Neural progenitor cell (in vitro differentiated cells): ENCODE measurements at regions not wholly inside any gene's neighbourhood (a gene's known extent, or its start where the extent isn't known, plus 50 kb on each side); places are given as distances from the start of the nearest gene placed in this dataset.

Experiments used
- DNase-seq: peaks from one replicate; pipeline ENCODE4 v3.0.0-alpha.2; 2016; ENCODE audit warnings: low spot score
- H2AFZ ChIP-seq: fragments of 200-600 bp; sonication (generic); replicated peaks from 2 replicates; pipeline ENCODE4 v1.6.1; 2016; ENCODE audit warnings: antibody characterized with exemption
- H3F3A ChIP-seq: fragments of 200-600 bp; sonication (generic); 2 replicates; pipeline ENCODE4 v1.6.1; 2016; ENCODE audit warnings: antibody characterized with exemption, low read depth
- H3K27ac ChIP-seq: fragments of 200-600 bp; sonication (generic); 2 replicates; pipeline ENCODE4 v1.5.1; 2016; ENCODE audit warnings: mild to moderate bottlenecking
- H3K27me3 ChIP-seq: fragments of 200-600 bp; sonication (generic); 2 replicates; pipeline ENCODE4 v1.6.1; 2016; ENCODE audit warnings: mild to moderate bottlenecking, moderate library complexity
- H3K36me3 ChIP-seq: fragments of 200-600 bp; sonication (generic); 2 replicates; pipeline ENCODE4 v1.5.1; 2016
- H3K4me1 ChIP-seq: fragments of 200-600 bp; sonication (generic); 2 replicates; pipeline ENCODE4 v1.6.1; 2016; ENCODE audit warnings: mixed run types
- H3K4me2 ChIP-seq: fragments of 200-600 bp; sonication (generic); 2 replicates; pipeline ENCODE4 v1.6.1; 2016
- H3K4me3 ChIP-seq: fragments of 200-600 bp; sonication (generic); 2 replicates; pipeline ENCODE4 v1.5.1; 2016
- H3K79me2 ChIP-seq: fragments of 200-600 bp; sonication (generic); 2 replicates; pipeline ENCODE4 v1.6.1; 2016; ENCODE audit warnings: low read depth
- H3K9ac ChIP-seq: fragments of 200-600 bp; sonication (generic); 2 replicates; pipeline ENCODE4 v1.6.1; 2016
- H3K9me3 ChIP-seq: fragments of 200-600 bp; sonication (generic); 2 replicates; pipeline ENCODE4 v1.5.1; 2016; ENCODE audit warnings: low read depth
- H4K20me1 ChIP-seq: fragments of 200-600 bp; sonication (generic); 2 replicates; pipeline ENCODE4 v1.6.1; 2016; ENCODE audit warnings: low read depth
- H3K27ac Mint-ChIP-seq: 3 replicates; pipeline ENCODE4 v1.8.0; 2021; ENCODE audit warnings: mixed read lengths
- H3K27me3 Mint-ChIP-seq: 2 replicates; pipeline ENCODE4 v1.8.0; 2022; ENCODE audit warnings: low read depth, mild to moderate bottlenecking, inconsistent platforms, moderate library complexity, mixed read lengths; ENCODE audit not compliant: insufficient read depth
- H3K36me3 Mint-ChIP-seq: 3 replicates; pipeline ENCODE4 v1.8.0; 2021; ENCODE audit warnings: mixed read lengths
- H3K4me1 Mint-ChIP-seq: 3 replicates; pipeline ENCODE4 v1.8.0; 2021; ENCODE audit warnings: mixed read lengths
- H3K4me3 Mint-ChIP-seq: 3 replicates; pipeline ENCODE4 v1.8.0; 2021; ENCODE audit warnings: mild to moderate bottlenecking, moderate library complexity, mixed read lengths
- H3K9me3 Mint-ChIP-seq: 3 replicates; pipeline ENCODE4 v1.8.0; 2020; ENCODE audit warnings: mixed read lengths
- EZH2 ChIP-seq: fragments of 200-600 bp; sonication (generic); IDR thresholded peaks from 2 replicates; pipeline ENCODE4 v1.6.1; 2017; ENCODE audit warnings: antibody characterized with exemption, mild to moderate bottlenecking, moderate library complexity
- EZH2phosphoT487 ChIP-seq: fragments of 200-600 bp; sonication (generic); IDR thresholded peaks from 2 replicates; pipeline ENCODE4 v1.6.1; 2017; ENCODE audit warnings: antibody characterized with exemption
- TF ChIP-seq, protein P1 (sequence below): fragments of 200-600 bp; sonication (generic); IDR thresholded peaks from 2 replicates; pipeline ENCODE4 v1.5.1; 2017; ENCODE audit warnings: antibody characterized with exemption, mild to moderate bottlenecking

DNA sequence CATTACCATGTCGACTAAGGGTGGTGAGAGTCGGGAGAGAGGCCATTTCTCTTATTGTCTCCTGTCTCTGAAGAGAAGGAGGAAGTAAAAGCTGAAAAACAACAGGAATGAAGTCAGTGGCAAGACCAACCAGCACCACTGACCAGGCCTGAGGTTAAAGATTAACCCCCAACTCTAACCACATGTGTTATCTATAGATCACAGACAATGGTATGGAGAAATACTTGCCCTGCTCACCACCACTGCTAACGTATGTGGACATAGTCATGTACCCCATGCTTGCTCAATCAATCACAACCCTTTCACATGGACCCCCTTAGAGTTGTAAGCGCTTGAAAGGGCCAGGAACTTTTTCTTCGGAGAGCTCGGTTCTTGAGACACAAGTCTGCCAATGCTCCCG lies 690.9 kb upstream of the LMO3 start:
- Histone ChIP-seq H2AFZ (no peak overlapping the region), H4K20me1 (no peaks in the 10 kb centered on the region), H3K36me3 (no peaks in the 10 kb centered on the region), H3F3A (no peaks in the 10 kb centered on the region), H3K27me3 (no peaks in the 10 kb centered on the region), H3K79me2 (no peaks in the 10 kb centered on the region), H3K4me3 (no peak overlapping the region), H3K4me2 (no peak overlapping the region), H3K9me3 (no peaks in the 10 kb centered on the region), H3K27ac (no peak overlapping the region), H3K9ac (no peak overlapping the region), H3K4me1 (no peaks in the 10 kb centered on the region)
- peaks cover 11% of the 10 kb centered on the region for H3K9me3 Mint-ChIP-seq
- H3K36me3 Mint-ChIP-seq = peaks cover 4% of the 10 kb centered on the region
- DNase-seq = no peak
- no peak overlapping the region for H3K4me3 Mint-ChIP-seq
- H3K4me1 Mint-ChIP-seq = no peaks in the 10 kb centered on the region
- no peaks in the 10 kb centered on the region for H3K27me3 Mint-ChIP-seq
- TF ChIP-seq EZH2phosphoT487 = no peak
- TF ChIP-seq, protein P1, sequence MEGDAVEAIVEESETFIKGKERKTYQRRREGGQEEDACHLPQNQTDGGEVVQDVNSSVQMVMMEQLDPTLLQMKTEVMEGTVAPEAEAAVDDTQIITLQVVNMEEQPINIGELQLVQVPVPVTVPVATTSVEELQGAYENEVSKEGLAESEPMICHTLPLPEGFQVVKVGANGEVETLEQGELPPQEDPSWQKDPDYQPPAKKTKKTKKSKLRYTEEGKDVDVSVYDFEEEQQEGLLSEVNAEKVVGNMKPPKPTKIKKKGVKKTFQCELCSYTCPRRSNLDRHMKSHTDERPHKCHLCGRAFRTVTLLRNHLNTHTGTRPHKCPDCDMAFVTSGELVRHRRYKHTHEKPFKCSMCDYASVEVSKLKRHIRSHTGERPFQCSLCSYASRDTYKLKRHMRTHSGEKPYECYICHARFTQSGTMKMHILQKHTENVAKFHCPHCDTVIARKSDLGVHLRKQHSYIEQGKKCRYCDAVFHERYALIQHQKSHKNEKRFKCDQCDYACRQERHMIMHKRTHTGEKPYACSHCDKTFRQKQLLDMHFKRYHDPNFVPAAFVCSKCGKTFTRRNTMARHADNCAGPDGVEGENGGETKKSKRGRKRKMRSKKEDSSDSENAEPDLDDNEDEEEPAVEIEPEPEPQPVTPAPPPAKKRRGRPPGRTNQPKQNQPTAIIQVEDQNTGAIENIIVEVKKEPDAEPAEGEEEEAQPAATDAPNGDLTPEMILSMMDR = no peak
- TF ChIP-seq EZH2 = no peak
- H3K27ac Mint-ChIP-seq = no peak overlapping the region

- H3K4me3 ChIP-seq = no peak overlapping the region
- H3K9me3 Mint-ChIP-seq = peaks cover 8% of the 10 kb centered on the region
These were observed 680.9 kb upstream of the LMO3 start for GRCh38 chr12:17286874-17287273.

GRCh38 chr12:17284873-17285272 lies 678.9 kb upstream of the LMO3 start:
- no peak for DNase-seq
- peaks cover 8% of the 10 kb centered on the region for H3K9me3 Mint-ChIP-seq
- no peaks in the 10 kb centered on the region for H3K79me2 ChIP-seq

More at GRCh38 chr12:17286874-17287273, 680.9 kb upstream of the LMO3 start:
- no peak overlapping the region for H2AFZ ChIP-seq
- H4K20me1 ChIP-seq = no peaks in the 10 kb centered on the region
- Mint-ChIP-seq H3K4me3 (no peak overlapping the region), H3K36me3 (no peaks in the 10 kb centered on the region), H3K4me1 (no peaks in the 10 kb centered on the region), H3K27ac (no peak overlapping the region), H3K27me3 (no peaks in the 10 kb centered on the region)
- no peak for DNase-seq
- H3K4me2 ChIP-seq = no peak overlapping the region
- H3K4me1 ChIP-seq = no peaks in the 10 kb centered on the region
- no peaks in the 10 kb centered on the region for H3K79me2 ChIP-seq
- H3K36me3 ChIP-seq = no peaks in the 10 kb centered on the region
- no peaks in the 10 kb centered on the region for H3F3A ChIP-seq
- H3K9ac ChIP-seq = no peak overlapping the region
- H3K27me3 ChIP-seq = no peaks in the 10 kb centered on the region
- no peaks in the 10 kb centered on the region for H3K9me3 ChIP-seq
- TF ChIP-seq, protein P1 = no peak
- TF ChIP-seq EZH2 (no peak), EZH2phosphoT487 (no peak)
- H3K27ac ChIP-seq = no peak overlapping the region

More at GRCh38 chr12:17284873-17285272, 678.9 kb upstream of the LMO3 start:
- Histone ChIP-seq H3F3A (no peaks in the 10 kb centered on the region), H3K36me3 (no peaks in the 10 kb centered on the region), H3K9me3 (no peaks in the 10 kb centered on the region), H3K9ac (no peak overlapping the region), H3K27me3 (no peaks in the 10 kb centered on the region), H3K4me3 (no peak overlapping the region), H3K4me2 (no peak overlapping the region), H4K20me1 (no peaks in the 10 kb centered on the region), H3K27ac (no peak overlapping the region), H3K4me1 (no peaks in the 10 kb centered on the region), H2AFZ (no peak overlapping the region)
- Mint-ChIP-seq H3K4me3 (no peak overlapping the region), H3K36me3 (no peaks in the 10 kb centered on the region), H3K27me3 (no peaks in the 10 kb centered on the region), H3K27ac (no peak overlapping the region), H3K4me1 (no peaks in the 10 kb centered on the region)
- TF ChIP-seq EZH2 (no peak), EZH2phosphoT487 (no peak)
- TF ChIP-seq, protein P1 = no peak
